ENCODE measurements at regions not wholly inside any gene's neighbourhood (a gene's known extent, or its start where the extent isn't known, plus 50 kb on each side); places are given as distances from the start of the nearest gene placed in this dataset.

- WGBS (ENCODE audit: extremely low coverage, insufficient coverage, insufficient read length): no CpG with 5 or more reads among the region's 7 CpGs
These were observed 54.2 kb upstream of the PIK3R4 start for GRCh38 chr3:130800829-130801228.

GRCh38 chr3:130801473-130801872 lies 54.8 kb upstream of the PIK3R4 start:
- Histone ChIP-seq H2AFZ (ENCODE audit: insufficient read depth, low read length, poor library complexity) (no peak overlapping the region), H3K9ac (ENCODE audit: low read length) (no peak overlapping the region), H3K27ac (ENCODE audit: low read depth, low read length) (no peak overlapping the region), H3K4me2 (ENCODE audit: low read length) (no peak overlapping the region), H4K8ac (ENCODE audit: low read depth, low read length) (no peak overlapping the region), H3K27me3 (ENCODE audit: insufficient read depth, low read length) (no peaks in the 10 kb centered on the region), H3K79me1 (ENCODE audit: low read length) (no peaks in the 10 kb centered on the region), H3K14ac (ENCODE audit: low read length) (no peak overlapping the region), H2BK5ac (ENCODE audit: low read depth, low read length, poor library complexity) (no peak overlapping the region), H3K23ac (ENCODE audit: low read length) (no peak overlapping the region), H4K12ac (ENCODE audit: low read depth, low read length) (no peak overlapping the region), H2BK12ac (ENCODE audit: low read length) (no peak overlapping the region), H3K4ac (ENCODE audit: low read depth, low read length) (no peak overlapping the region), H3K9me3 (ENCODE audit: insufficient read depth, low read depth, low read length) (no peaks in the 10 kb centered on the region), H3K79me2 (ENCODE audit: control insufficient read depth, insufficient read depth, low read length, poor library complexity) (no peaks in the 10 kb centered on the region), H3K4me3 (ENCODE audit: low read depth, low read length) (no peak overlapping the region), H3K4me1 (ENCODE audit: control insufficient read depth in 1 of 2, insufficient read depth in 2 of 2, low read length in 2 of 2) (no peaks in the 10 kb centered on the region), H3K18ac (ENCODE audit: low read length) (no peak overlapping the region), H3K36me3 (ENCODE audit: control insufficient read depth in 1 of 2, insufficient read depth in 2 of 2, low read length in 2 of 2) (no peaks in the 10 kb centered on the region), H4K91ac (ENCODE audit: low read depth, low read length) (no peak overlapping the region), H2AK5ac (ENCODE audit: low read length) (no peak overlapping the region), H2BK120ac (ENCODE audit: insufficient read depth, low read length, poor library complexity) (no peak overlapping the region)
- DNase-seq: no peak
- WGBS (ENCODE audit: extremely low coverage, insufficient coverage, insufficient read length): no CpG with 5 or more reads among the region's 3 CpGs

More at GRCh38 chr3:130800829-130801228, 54.2 kb upstream of the PIK3R4 start:
- Histone ChIP-seq H2AFZ (ENCODE audit: insufficient read depth, low read length, poor library complexity) (no peak overlapping the region), H2AK5ac (ENCODE audit: low read length) (no peak overlapping the region), H3K79me1 (ENCODE audit: low read length) (no peaks in the 10 kb centered on the region), H2BK12ac (ENCODE audit: low read length) (no peak overlapping the region), H3K4me2 (ENCODE audit: low read length) (no peak overlapping the region), H2BK5ac (ENCODE audit: low read depth, low read length, poor library complexity) (no peak overlapping the region), H3K18ac (ENCODE audit: low read length) (no peak overlapping the region), H4K12ac (ENCODE audit: low read depth, low read length) (no peak overlapping the region), H3K36me3 (ENCODE audit: control insufficient read depth in 1 of 2, insufficient read depth in 2 of 2, low read length in 2 of 2) (no peaks in the 10 kb centered on the region), H3K4me3 (ENCODE audit: low read depth, low read length) (no peak overlapping the region), H3K9me3 (ENCODE audit: insufficient read depth, low read depth, low read length) (no peaks in the 10 kb centered on the region), H3K4ac (ENCODE audit: low read depth, low read length) (no peak overlapping the region), H3K4me1 (ENCODE audit: control insufficient read depth in 1 of 2, insufficient read depth in 2 of 2, low read length in 2 of 2) (no peaks in the 10 kb centered on the region), H3K79me2 (ENCODE audit: control insufficient read depth, insufficient read depth, low read length, poor library complexity) (no peaks in the 10 kb centered on the region), H3K14ac (ENCODE audit: low read length) (no peak overlapping the region), H2BK120ac (ENCODE audit: insufficient read depth, low read length, poor library complexity) (no peak overlapping the region), H4K91ac (ENCODE audit: low read depth, low read length) (no peak overlapping the region), H3K27me3 (ENCODE audit: insufficient read depth, low read length) (no peaks in the 10 kb centered on the region), H4K8ac (ENCODE audit: low read depth, low read length) (no peak overlapping the region), H3K23ac (ENCODE audit: low read length) (no peak overlapping the region), H3K27ac (ENCODE audit: low read depth, low read length) (no peak overlapping the region), H3K9ac (ENCODE audit: low read length) (no peak overlapping the region)
- DNase-seq: peak in 1 of 2 donors; percentile 31

GRCh38 chr3:130811557-130811956 lies 64.9 kb upstream of the PIK3R4 start:
- no peak overlapping the region for H4K12ac ChIP-seq (ENCODE audit: low read depth, low read length)
- H3K4ac ChIP-seq (ENCODE audit: low read depth, low read length): no peak overlapping the region
- H2BK5ac ChIP-seq (ENCODE audit: low read depth, low read length, poor library complexity): no peak overlapping the region
- H2BK12ac ChIP-seq (ENCODE audit: low read length): no peak overlapping the region
- H3K9ac ChIP-seq (ENCODE audit: low read length): no peak overlapping the region
- no peak overlapping the region for H2AFZ ChIP-seq (ENCODE audit: insufficient read depth, low read length, poor library complexity)
- no peak overlapping the region for H3K27ac ChIP-seq (ENCODE audit: low read depth, low read length)
- no CpG with 5 or more reads among the region's 2 CpGs for WGBS (ENCODE audit: extremely low coverage, insufficient coverage, insufficient read length)
- no peak overlapping the region for H3K4me3 ChIP-seq (ENCODE audit: low read depth, low read length)
- H4K8ac ChIP-seq (ENCODE audit: low read depth, low read length): no peak overlapping the region
- no peak overlapping the region for H3K14ac ChIP-seq (ENCODE audit: low read length)
- H3K79me2 ChIP-seq (ENCODE audit: control insufficient read depth, insufficient read depth, low read length, poor library complexity): no peaks in the 10 kb centered on the region
- no peak overlapping the region for H3K18ac ChIP-seq (ENCODE audit: low read length)
- H3K23ac ChIP-seq (ENCODE audit: low read length): no peak overlapping the region
- H3K9me3 ChIP-seq (ENCODE audit: insufficient read depth, low read depth, low read length): peaks cover 6% of the 10 kb centered on the region
- H2AK5ac ChIP-seq (ENCODE audit: low read length): no peak overlapping the region
- H4K91ac ChIP-seq (ENCODE audit: low read depth, low read length): no peak overlapping the region
- no peak overlapping the region for H3K4me2 ChIP-seq (ENCODE audit: low read length)
- H2BK120ac ChIP-seq (ENCODE audit: insufficient read depth, low read length, poor library complexity): no peak overlapping the region
- no peaks in the 10 kb centered on the region for H3K36me3 ChIP-seq (ENCODE audit: control insufficient read depth in 1 of 2, insufficient read depth in 2 of 2, low read length in 2 of 2)
- DNase-seq: no peak
- no peaks in the 10 kb centered on the region for H3K4me1 ChIP-seq (ENCODE audit: control insufficient read depth in 1 of 2, insufficient read depth in 2 of 2, low read length in 2 of 2)
- H3K27me3 ChIP-seq (ENCODE audit: insufficient read depth, low read length): no peaks in the 10 kb centered on the region
- no peaks in the 10 kb centered on the region for H3K79me1 ChIP-seq (ENCODE audit: low read length)

DNA sequence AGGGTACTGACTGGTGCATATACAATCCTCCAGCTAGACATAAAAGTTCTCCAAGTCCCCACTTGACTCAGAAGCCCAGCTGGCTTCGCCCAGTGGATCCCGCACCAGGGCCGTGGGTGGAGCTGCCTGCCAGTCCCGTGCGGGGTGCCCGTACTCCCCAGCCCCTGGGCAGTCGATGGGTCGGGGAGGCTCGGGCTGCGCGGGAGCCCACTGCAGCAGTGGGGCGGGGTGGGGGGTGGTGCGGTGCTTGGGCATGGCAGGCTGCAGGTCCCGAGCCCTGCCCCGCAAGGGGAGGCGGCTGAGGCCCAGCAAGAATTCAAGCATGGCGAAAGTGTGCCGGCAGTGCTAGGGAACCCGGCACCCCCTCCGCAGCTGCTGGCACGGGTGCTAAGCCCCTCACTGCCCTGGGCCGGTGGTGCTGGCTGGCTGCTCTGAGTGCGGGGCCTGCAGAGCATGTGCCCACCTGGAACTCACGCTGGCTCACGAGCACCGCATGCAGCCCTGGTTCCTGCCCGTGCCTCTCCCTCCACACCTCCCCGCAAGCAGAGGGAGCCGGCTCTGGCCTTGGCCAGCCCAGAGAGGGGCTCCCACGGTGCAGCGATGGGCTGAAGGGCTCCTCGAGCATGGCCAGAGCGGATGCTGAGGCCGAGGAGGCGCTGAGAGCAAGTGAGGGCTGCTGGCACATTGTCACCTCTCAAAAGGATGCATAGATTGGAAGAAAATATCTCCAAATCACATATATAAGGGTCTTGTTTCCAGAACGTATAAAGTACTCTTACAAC lies 68.3 kb upstream of the PIK3R4 start:
- Histone ChIP-seq H4K8ac (ENCODE audit: low read depth, low read length) (no peak overlapping the region), H3K4me3 (ENCODE audit: low read depth, low read length) (no peak overlapping the region), H2AK5ac (ENCODE audit: low read length) (no peak overlapping the region), H3K4ac (ENCODE audit: low read depth, low read length) (no peak overlapping the region), H2BK120ac (ENCODE audit: insufficient read depth, low read length, poor library complexity) (no peak overlapping the region), H3K27ac (ENCODE audit: low read depth, low read length) (no peak overlapping the region), H2AFZ (ENCODE audit: insufficient read depth, low read length, poor library complexity) (no peak overlapping the region), H3K79me2 (ENCODE audit: control insufficient read depth, insufficient read depth, low read length, poor library complexity) (no peaks in the 10 kb centered on the region), H3K9me3 (ENCODE audit: insufficient read depth, low read depth, low read length) (peaks cover 6% of the 10 kb centered on the region), H3K79me1 (ENCODE audit: low read length) (no peaks in the 10 kb centered on the region), H3K18ac (ENCODE audit: low read length) (no peak overlapping the region), H2BK12ac (ENCODE audit: low read length) (no peak overlapping the region), H3K27me3 (ENCODE audit: insufficient read depth, low read length) (no peaks in the 10 kb centered on the region), H3K4me2 (ENCODE audit: low read length) (no peak overlapping the region), H2BK5ac (ENCODE audit: low read depth, low read length, poor library complexity) (no peak overlapping the region), H3K9ac (ENCODE audit: low read length) (no peak overlapping the region), H3K14ac (ENCODE audit: low read length) (no peak overlapping the region), H3K23ac (ENCODE audit: low read length) (no peak overlapping the region), H4K12ac (ENCODE audit: low read depth, low read length) (no peak overlapping the region), H3K4me1 (ENCODE audit: control insufficient read depth in 1 of 2, insufficient read depth in 2 of 2, low read length in 2 of 2) (no peaks in the 10 kb centered on the region), H4K91ac (ENCODE audit: low read depth, low read length) (no peak overlapping the region), H3K36me3 (ENCODE audit: control insufficient read depth in 1 of 2, insufficient read depth in 2 of 2, low read length in 2 of 2) (no peaks in the 10 kb centered on the region)
- WGBS (ENCODE audit: extremely low coverage, insufficient coverage, insufficient read length): no CpG with 5 or more reads among the region's 36 CpGs
- no peak for DNase-seq

Data from trophoblast cell (in vitro differentiated cells and primary cell).